Breast epithelium (tissue), 4 donors: ENCODE measurements at regions not wholly inside any gene's neighbourhood (a gene's known extent, or its start where the extent isn't known, plus 50 kb on each side); places are given as distances from the start of the nearest gene placed in this dataset.

Experiments
- DNase-seq, 2 donors: peaks; one replicate each; pipeline ENCODE4 v3.0.0-alpha.2; 2019; ENCODE audit warnings: low spot score in 2 of 2
- H3K27ac ChIP-seq, 2 donors: fragments of 200-600 bp; sonication (generic) in 1 of 2; one replicate each; pipeline ENCODE4 v1.5.1; 2016 to 2019; ENCODE audit warnings: mild to moderate bottlenecking in 1 of 2
- H3K27me3 ChIP-seq, 2 donors: fragments of 200-600 bp; sonication (generic) in 1 of 2; one replicate each; pipeline versions ENCODE4 v1.5.1 to v1.6.0; 2017 to 2019; ENCODE audit warnings: control low read depth in 1 of 2, mild to moderate bottlenecking in 1 of 2
- H3K36me3 ChIP-seq: fragments of 200-600 bp; one replicate; pipeline ENCODE4 v1.5.1; 2019
- H3K4me1 ChIP-seq, 2 donors: fragments of 200-600 bp; sonication (generic); one replicate each; pipeline ENCODE4 v1.5.1; 2016 to 2019; ENCODE audit warnings: control low read depth in 1 of 2
- H3K4me3 ChIP-seq, 3 donors: fragments of 200-600 bp; sonication (generic); 1 replicate in 2 of 3; 2 replicates in 1 of 3; pipeline ENCODE4 v1.5.1; 2016 to 2019; ENCODE audit warnings: mild to moderate bottlenecking in 3 of 3, moderate library complexity in 2 of 3
- H3K9me3 ChIP-seq, 2 donors: fragments of 200-600 bp; sonication (generic) in 1 of 2; one replicate each; pipeline ENCODE4 v1.5.1; 2016 to 2019; ENCODE audit warnings: control low read depth in 1 of 2
- CTCF ChIP-seq, 3 donors: fragments of 450-650 bp; IDR thresholded peaks; one replicate each; pipeline ENCODE4 v1.5.1; 2016 to 2017; ENCODE audit warnings: antibody characterized with exemption in 3 of 3, mild to moderate bottlenecking in 3 of 3, moderate library complexity in 3 of 3
- POLR2A ChIP-seq: fragments of 450-650 bp; IDR thresholded peaks from one replicate; pipeline ENCODE4 v1.6.1; 2016; ENCODE audit warnings: antibody characterized with exemption, mild to moderate bottlenecking, moderate library complexity
- POLR2AphosphoS5 ChIP-seq, 3 donors: sonication (generic); formaldehyde crosslinking; IDR thresholded peaks; one replicate each; pipeline ENCODE4 v1.6.1; 2017; ENCODE audit warnings: antibody characterized with exemption in 3 of 3
- intact Hi-C: fragments of 100-400 bp; cut with DNase I; formaldehyde crosslinking; loops from one replicate; pipeline ENCODE4 v1.15.1; 2023; ENCODE audit warnings: low total_unique reads

DNA sequence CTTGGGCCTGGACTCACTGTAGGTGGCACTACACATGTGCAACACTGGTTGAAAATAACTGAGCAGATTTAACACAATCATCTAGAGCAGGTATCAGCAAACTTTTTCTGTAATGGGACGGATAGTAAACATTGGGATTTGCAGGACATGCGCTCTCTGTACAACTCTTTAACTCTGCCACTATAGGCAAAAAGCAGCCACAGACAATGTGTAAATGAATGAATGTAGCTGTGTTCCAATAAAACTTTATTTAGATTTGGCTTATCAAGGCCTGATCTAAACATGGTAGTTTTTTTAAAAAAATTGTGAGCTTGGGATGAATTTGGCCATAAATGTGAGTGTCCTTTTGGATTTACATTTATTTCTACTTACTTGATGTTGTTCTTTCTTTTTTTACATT, 407.3 kb downstream of the FAT4 start:
- DNase-seq: no peak
- no peak overlapping the region for H3K27ac ChIP-seq
- H3K4me3 ChIP-seq: no peak overlapping the region
- H3K36me3 ChIP-seq: no peaks in the 10 kb centered on the region
- H3K4me1 ChIP-seq: no peaks in the 10 kb centered on the region
- no peaks in the 10 kb centered on the region for H3K27me3 ChIP-seq
- TF ChIP-seq POLR2A (no peak), POLR2AphosphoS5 (IDR thresholded peaks at IDR 0.05) (no peak), CTCF (IDR thresholded peaks at IDR 0.05) (no peak)
- intact Hi-C loops: no loop called here
- H3K9me3 ChIP-seq: no peaks in the 10 kb centered on the region

GRCh38 chr4:125725957-125726525, 411.3 kb downstream of the FAT4 start:
- no peak overlapping the region for H3K27ac ChIP-seq
- no peaks in the 10 kb centered on the region for H3K4me1 ChIP-seq
- no peaks in the 10 kb centered on the region for H3K36me3 ChIP-seq
- TF ChIP-seq POLR2A: no peak
- TF ChIP-seq CTCF (IDR thresholded peaks at IDR 0.05): no peak
- no peak for TF ChIP-seq POLR2AphosphoS5 (IDR thresholded peaks at IDR 0.05)
- no peak for DNase-seq
- no peaks in the 10 kb centered on the region for H3K27me3 ChIP-seq
- no peaks in the 10 kb centered on the region for H3K9me3 ChIP-seq
- H3K4me3 ChIP-seq: no peak overlapping the region
- intact Hi-C loops: no loop called here

DNA sequence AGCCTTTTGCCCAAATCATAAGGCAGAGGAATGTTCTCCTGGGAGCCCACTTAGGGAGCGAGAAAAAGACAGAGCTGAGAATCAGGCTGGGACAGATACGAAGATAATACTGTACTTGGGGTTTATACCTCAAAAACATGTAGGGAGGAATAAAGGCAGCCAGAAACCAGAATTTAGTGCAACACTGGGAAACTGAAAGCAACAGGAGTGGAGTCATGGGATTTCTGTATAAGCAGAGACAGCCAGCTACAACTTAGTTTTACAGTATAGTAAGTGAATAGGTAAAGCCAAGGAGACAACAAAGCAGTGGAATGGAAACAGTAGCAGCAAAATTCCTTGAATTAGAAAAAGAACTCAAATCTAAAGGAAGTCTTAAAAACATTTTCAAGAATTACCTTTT, 413.2 kb downstream of the FAT4 start:
- H3K4me3 ChIP-seq: no peak overlapping the region
- no peaks in the 10 kb centered on the region for H3K27me3 ChIP-seq
- DNase-seq: no peak
- TF ChIP-seq CTCF (IDR thresholded peaks at IDR 0.05): no peak
- no peak for TF ChIP-seq POLR2A
- no peak for TF ChIP-seq POLR2AphosphoS5 (IDR thresholded peaks at IDR 0.05)
- intact Hi-C loops: no loop called here
- no peak overlapping the region for H3K27ac ChIP-seq
- H3K4me1 ChIP-seq: no peaks in the 10 kb centered on the region
- H3K36me3 ChIP-seq: no peaks in the 10 kb centered on the region
- no peaks in the 10 kb centered on the region for H3K9me3 ChIP-seq

GRCh38 chr4:125728568-125728967, 413.8 kb downstream of the FAT4 start:
- intact Hi-C loops: no loop called here
- TF ChIP-seq POLR2A (no peak), POLR2AphosphoS5 (IDR thresholded peaks at IDR 0.05) (no peak)
- Histone ChIP-seq H3K4me1 (no peaks in the 10 kb centered on the region), H3K9me3 (no peaks in the 10 kb centered on the region), H3K27me3 (no peaks in the 10 kb centered on the region), H3K36me3 (no peaks in the 10 kb centered on the region), H3K4me3 (no peak overlapping the region), H3K27ac (no peak overlapping the region)
- DNase-seq: no peak

GRCh38 chr4:125729171-125729570, 414.4 kb downstream of the FAT4 start:
- H3K27ac ChIP-seq: no peak overlapping the region
- no peak overlapping the region for H3K4me3 ChIP-seq
- intact Hi-C loops: no loop called here
- no peaks in the 10 kb centered on the region for H3K9me3 ChIP-seq
- no peak for TF ChIP-seq POLR2AphosphoS5 (IDR thresholded peaks at IDR 0.05)
- no peaks in the 10 kb centered on the region for H3K4me1 ChIP-seq
- H3K36me3 ChIP-seq: no peaks in the 10 kb centered on the region
- no peak for DNase-seq
- no peaks in the 10 kb centered on the region for H3K27me3 ChIP-seq

- Histone ChIP-seq H3K4me3 (no peak overlapping the region), H3K4me1 (no peaks in the 10 kb centered on the region), H3K27me3 (no peaks in the 10 kb centered on the region), H3K36me3 (no peaks in the 10 kb centered on the region), H3K27ac (no peak overlapping the region), H3K9me3 (no peaks in the 10 kb centered on the region)
- DNase-seq: no peak
- intact Hi-C loops: no loop called here
- TF ChIP-seq CTCF (IDR thresholded peaks at IDR 0.05) (no peak), POLR2AphosphoS5 (IDR thresholded peaks at IDR 0.05) (no peak), POLR2A (no peak)
Observed at GRCh38 chr4:125732632-125733031, 417.9 kb downstream of the FAT4 start.
